ENCODE measurements at regions not wholly inside any gene's neighbourhood (a gene's known extent, or its start where the extent isn't known, plus 50 kb on each side); places are given as distances from the start of the nearest gene placed in this dataset.

DNA sequence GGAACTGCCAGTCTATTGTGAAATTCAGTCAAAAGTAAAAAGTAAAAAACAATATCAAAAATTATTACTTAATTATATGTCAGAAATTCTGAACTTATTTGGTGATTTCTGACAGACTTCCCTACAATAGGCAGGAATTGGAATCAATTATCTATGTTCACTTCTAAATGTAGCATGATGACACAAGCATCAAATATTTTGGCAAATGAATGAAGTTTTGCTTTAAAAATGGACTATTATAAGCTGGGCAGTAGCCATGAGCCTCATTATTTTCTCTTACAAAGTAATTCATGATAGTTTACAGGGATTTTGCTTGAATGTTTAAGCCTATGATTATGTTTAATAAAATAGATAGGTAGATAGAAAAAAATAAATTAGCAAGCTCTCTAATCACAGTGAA lies 582.6 kb downstream of the SLITRK6 start:
- TF ChIP-seq, protein P1, sequence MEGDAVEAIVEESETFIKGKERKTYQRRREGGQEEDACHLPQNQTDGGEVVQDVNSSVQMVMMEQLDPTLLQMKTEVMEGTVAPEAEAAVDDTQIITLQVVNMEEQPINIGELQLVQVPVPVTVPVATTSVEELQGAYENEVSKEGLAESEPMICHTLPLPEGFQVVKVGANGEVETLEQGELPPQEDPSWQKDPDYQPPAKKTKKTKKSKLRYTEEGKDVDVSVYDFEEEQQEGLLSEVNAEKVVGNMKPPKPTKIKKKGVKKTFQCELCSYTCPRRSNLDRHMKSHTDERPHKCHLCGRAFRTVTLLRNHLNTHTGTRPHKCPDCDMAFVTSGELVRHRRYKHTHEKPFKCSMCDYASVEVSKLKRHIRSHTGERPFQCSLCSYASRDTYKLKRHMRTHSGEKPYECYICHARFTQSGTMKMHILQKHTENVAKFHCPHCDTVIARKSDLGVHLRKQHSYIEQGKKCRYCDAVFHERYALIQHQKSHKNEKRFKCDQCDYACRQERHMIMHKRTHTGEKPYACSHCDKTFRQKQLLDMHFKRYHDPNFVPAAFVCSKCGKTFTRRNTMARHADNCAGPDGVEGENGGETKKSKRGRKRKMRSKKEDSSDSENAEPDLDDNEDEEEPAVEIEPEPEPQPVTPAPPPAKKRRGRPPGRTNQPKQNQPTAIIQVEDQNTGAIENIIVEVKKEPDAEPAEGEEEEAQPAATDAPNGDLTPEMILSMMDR (IDR thresholded peaks at IDR 0.05): no peak
- no peak for TF ChIP-seq POLR2A (IDR thresholded peaks at IDR 0.05)
